Thyroid gland (tissue), 4 donors: ENCODE measurements at regions not wholly inside any gene's neighbourhood (a gene's known extent, or its start where the extent isn't known, plus 50 kb on each side); places are given as distances from the start of the nearest gene placed in this dataset.

Source experiments
- DNase-seq, 2 donors: peaks; one replicate each; pipeline ENCODE4 v3.0.0-alpha.2; 2019
- H3K27ac ChIP-seq, 3 donors: fragments of 200-600 bp; sonication (generic); 1 replicate in 2 of 3; 2 replicates in 1 of 3; pipeline ENCODE4 v1.5.1; 2016 to 2019; ENCODE audit warnings: mild to moderate bottlenecking in 1 of 3, moderate library complexity in 1 of 3
- H3K27me3 ChIP-seq: fragments of 200-600 bp; sonication (generic); one replicate; pipeline ENCODE4 v1.5.1; 2019
- H3K36me3 ChIP-seq, 2 donors: fragments of 200-600 bp; sonication (generic); one replicate each; pipeline ENCODE4 v1.5.1; 2016 to 2019
- H3K4me1 ChIP-seq, 2 donors: fragments of 200-600 bp; sonication (generic); one replicate each; pipeline ENCODE4 v1.5.1; 2017 to 2019
- H3K4me3 ChIP-seq, 3 donors: fragments of 200-600 bp; sonication (generic); replicated peaks in 1 of 3; 1 replicate in 2 of 3; 2 replicates in 1 of 3; pipeline ENCODE4 v1.5.1; 2016; ENCODE audit warnings: mild to moderate bottlenecking in 1 of 3
- H3K9me3 ChIP-seq: fragments of 200-600 bp; sonication (generic); one replicate; pipeline ENCODE4 v1.5.1; 2017
- POLR2A ChIP-seq, 2 donors: fragments of 450-650 bp; IDR thresholded peaks; one replicate each; pipeline ENCODE4 v1.6.1; 2017; ENCODE audit warnings: antibody characterized with exemption in 2 of 2, mild to moderate bottlenecking in 2 of 2, moderate library complexity in 1 of 2
- WGBS, 2 donors: methylation state at CpG; one replicate each; pipeline ENCODE4 v1.1.5; 2017; 5-methylcytosine and 5-hydroxymethylcytosine counted together
- intact Hi-C: fragments of 100-400 bp; cut with DNase I; formaldehyde crosslinking; loops from one replicate; pipeline ENCODE4 v1.15.1; 2023
- TF ChIP-seq, protein P1 (sequence below), 6 experiments: fragments of 200-600 bp in 3 of 6; fragments of 450-650 bp in 3 of 6; sonication (generic) in 3 of 6; IDR thresholded peaks; one replicate each; pipeline ENCODE4 v1.5.1; 2016 to 2019; ENCODE audit warnings: antibody characterized with exemption in 6 of 6, mild to moderate bottlenecking in 2 of 6, inconsistent platforms in 1 of 6, moderate library complexity in 1 of 6

DNA sequence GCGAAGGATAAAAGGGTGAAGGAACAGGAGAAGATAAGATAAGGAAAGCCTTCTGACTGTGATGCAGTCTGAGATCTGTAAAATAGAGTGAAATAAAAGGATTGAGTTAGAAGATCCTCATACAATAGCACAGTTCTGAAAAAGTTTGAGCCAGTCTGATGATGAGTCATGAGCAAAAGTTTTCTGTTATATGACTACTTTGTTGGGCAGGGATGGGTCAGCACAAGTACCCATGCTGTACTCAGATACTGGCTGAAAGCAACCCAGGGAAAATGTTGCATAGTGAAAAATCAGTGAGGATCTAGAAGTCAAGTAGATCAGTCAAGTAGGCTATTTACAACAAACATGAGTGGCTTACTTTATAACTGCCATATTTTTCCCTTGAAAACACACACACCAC, 253.5 kb downstream of the PCDH10 start:
- 78 to 79% methylated on average over 1 of the region's 1 CpG for WGBS, 2 donors

DNA sequence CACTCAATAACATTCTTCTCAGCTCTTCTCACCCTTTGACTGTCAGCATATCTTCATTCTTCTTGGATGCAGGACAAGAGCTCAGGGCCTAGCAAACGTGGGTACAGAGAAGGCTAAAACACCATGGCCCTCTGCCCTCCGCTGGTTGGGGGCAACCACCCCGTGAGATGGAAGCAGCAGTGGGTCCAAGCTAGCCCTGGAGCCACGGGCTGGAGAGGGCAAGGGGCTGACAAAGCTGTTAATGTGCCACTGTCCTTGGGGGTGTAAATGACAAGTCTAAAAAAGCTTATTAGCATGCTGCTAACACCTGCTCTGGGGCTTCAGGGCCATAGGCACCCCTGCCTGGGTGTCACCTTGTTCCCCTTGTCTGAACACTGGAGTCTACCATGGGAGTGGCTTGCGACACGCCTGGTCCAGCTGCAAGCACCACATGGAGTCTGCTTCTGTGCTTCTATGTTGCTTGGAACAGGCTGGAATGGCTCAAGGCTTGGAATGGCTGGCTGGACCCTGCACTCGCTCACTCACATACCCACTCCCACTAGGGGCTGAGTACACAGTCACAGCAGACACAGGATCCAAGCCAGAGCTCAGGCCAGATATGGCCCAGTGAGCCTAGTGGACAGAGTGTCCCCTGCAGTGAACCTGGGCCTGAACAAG, 246.0 kb downstream of the PCDH10 start:
- no peak for TF ChIP-seq POLR2A (IDR thresholded peaks at IDR 0.05)
- TF ChIP-seq, protein P1, sequence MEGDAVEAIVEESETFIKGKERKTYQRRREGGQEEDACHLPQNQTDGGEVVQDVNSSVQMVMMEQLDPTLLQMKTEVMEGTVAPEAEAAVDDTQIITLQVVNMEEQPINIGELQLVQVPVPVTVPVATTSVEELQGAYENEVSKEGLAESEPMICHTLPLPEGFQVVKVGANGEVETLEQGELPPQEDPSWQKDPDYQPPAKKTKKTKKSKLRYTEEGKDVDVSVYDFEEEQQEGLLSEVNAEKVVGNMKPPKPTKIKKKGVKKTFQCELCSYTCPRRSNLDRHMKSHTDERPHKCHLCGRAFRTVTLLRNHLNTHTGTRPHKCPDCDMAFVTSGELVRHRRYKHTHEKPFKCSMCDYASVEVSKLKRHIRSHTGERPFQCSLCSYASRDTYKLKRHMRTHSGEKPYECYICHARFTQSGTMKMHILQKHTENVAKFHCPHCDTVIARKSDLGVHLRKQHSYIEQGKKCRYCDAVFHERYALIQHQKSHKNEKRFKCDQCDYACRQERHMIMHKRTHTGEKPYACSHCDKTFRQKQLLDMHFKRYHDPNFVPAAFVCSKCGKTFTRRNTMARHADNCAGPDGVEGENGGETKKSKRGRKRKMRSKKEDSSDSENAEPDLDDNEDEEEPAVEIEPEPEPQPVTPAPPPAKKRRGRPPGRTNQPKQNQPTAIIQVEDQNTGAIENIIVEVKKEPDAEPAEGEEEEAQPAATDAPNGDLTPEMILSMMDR (IDR thresholded peaks at IDR 0.05), result no peak
- Histone ChIP-seq H3K27ac (no peak overlapping the region), H3K36me3 (no peaks in the 10 kb centered on the region), H3K9me3 (no peaks in the 10 kb centered on the region), H3K27me3 (no peaks in the 10 kb centered on the region), H3K4me3 (no peak overlapping the region), H3K4me1 (no peaks in the 10 kb centered on the region)
- 85 to 96% methylated on average over 7 of the region's 7 CpGs for WGBS, 2 donors
- intact Hi-C loops, result no loop called here
- no peak for DNase-seq

More for the DNA sequence above, 253.5 kb downstream of the PCDH10 start:
- no peaks in the 10 kb centered on the region for H3K36me3 ChIP-seq
- TF ChIP-seq, protein P1 (IDR thresholded peaks at IDR 0.05), result no peak
- no peak for DNase-seq
- H3K9me3 ChIP-seq, result no peaks in the 10 kb centered on the region
- H3K4me1 ChIP-seq, result no peaks in the 10 kb centered on the region
- no peaks in the 10 kb centered on the region for H3K27me3 ChIP-seq
- intact Hi-C loops, result no loop called here
- no peak overlapping the region for H3K4me3 ChIP-seq
- H3K27ac ChIP-seq, result no peak overlapping the region

- no peaks in the 10 kb centered on the region for H3K4me1 ChIP-seq
- no peak overlapping the region for H3K4me3 ChIP-seq
- intact Hi-C loops, result no loop called here
- WGBS, 2 donors, result 94 to 95% methylated on average over 4 of the region's 4 CpGs
- no peaks in the 10 kb centered on the region for H3K9me3 ChIP-seq
- H3K27ac ChIP-seq, result no peak overlapping the region
- H3K27me3 ChIP-seq, result no peaks in the 10 kb centered on the region
- no peaks in the 10 kb centered on the region for H3K36me3 ChIP-seq
- no peak for DNase-seq
- TF ChIP-seq, protein P1 (IDR thresholded peaks at IDR 0.05), result no peak
- TF ChIP-seq POLR2A (IDR thresholded peaks at IDR 0.05), result no peak
Observed at GRCh38 chr4:133390198-133390855, 241.2 kb downstream of the PCDH10 start.

DNA sequence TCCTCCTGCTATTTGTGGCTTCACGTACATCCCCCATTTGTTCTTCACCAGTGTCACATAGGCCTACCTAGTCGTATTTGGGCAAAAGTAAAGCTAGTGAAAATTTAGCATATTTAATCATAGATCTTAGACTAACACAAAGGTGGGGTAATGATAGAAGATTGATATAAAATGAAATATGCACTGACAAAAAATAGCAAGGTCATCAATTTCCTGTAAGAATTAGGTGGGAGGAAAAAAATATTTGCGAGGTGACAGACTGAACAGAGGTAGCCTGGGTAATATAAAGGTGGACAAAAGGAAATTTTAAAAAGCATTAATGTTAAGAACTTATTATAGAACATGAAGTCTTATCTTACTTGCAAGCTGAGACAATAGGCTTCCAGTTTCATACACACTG, 239.9 kb downstream of the PCDH10 start:
- Histone ChIP-seq H3K4me1 (no peaks in the 10 kb centered on the region), H3K4me3 (no peak overlapping the region), H3K27me3 (no peaks in the 10 kb centered on the region), H3K27ac (no peak overlapping the region), H3K36me3 (no peaks in the 10 kb centered on the region), H3K9me3 (no peaks in the 10 kb centered on the region)
- intact Hi-C loops, result no loop called here
- no peak for DNase-seq
- WGBS, 2 donors, result 82 to 90% methylated on average over 3 of the region's 3 CpGs
- no peak for TF ChIP-seq POLR2A (IDR thresholded peaks at IDR 0.05)
- TF ChIP-seq, protein P1 (IDR thresholded peaks at IDR 0.05), result no peak

DNA sequence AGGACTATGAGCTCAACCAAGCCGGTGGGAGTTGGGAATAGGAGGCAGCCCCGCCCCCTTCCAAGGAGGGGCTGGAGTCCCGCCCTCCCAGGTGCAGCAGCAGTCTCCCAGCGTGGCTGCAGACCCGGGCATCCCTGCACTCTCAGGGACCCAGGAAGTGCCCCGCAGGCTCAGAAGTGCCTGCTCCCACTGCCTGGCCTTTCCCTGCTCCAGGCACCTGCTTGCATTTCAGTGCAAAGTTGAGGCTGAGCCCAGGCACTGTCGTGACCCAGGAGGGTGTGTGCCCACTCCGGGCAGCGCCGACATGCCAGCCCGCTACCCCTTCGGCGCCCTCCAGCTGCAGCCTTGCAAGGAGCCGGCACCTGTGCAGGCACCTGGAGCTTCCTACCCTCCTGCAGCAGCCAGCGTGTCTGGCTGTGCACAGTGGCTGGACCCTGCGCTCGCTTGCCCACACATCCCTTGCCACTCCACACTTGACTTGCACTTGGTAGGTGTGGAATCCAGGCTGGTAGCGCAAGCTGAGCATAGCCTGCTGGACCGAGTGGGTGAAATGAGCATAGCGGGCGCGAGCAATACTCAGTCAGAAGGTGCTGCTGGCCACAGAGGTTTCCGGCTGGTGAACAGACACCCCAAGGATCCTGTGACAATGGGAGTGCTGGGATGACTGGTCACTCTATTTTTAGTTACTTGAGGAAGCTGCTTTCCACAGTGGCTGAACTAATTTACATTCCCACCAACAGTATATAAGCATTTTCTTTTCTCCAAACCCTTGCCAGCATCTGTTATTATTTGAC, 236.3 kb downstream of the PCDH10 start:
- WGBS, 2 donors, result 92 to 95% methylated on average over 11 to 18 of the region's 23 CpGs
- H3K4me1 ChIP-seq, result no peaks in the 10 kb centered on the region
- H3K4me3 ChIP-seq, result no peak overlapping the region
- H3K27ac ChIP-seq, result no peak overlapping the region
- H3K9me3 ChIP-seq, result no peaks in the 10 kb centered on the region
- H3K27me3 ChIP-seq, result no peaks in the 10 kb centered on the region
- intact Hi-C loops, result no loop called here
- DNase-seq, result no peak
- no peaks in the 10 kb centered on the region for H3K36me3 ChIP-seq
- no peak for TF ChIP-seq POLR2A (IDR thresholded peaks at IDR 0.05)
- TF ChIP-seq, protein P1 (IDR thresholded peaks at IDR 0.05), result no peak
